RWPE2 (cell line): ENCODE measurements at regions not wholly inside any gene's neighbourhood (a gene's known extent, or its start where the extent isn't known, plus 50 kb on each side); places are given as distances from the start of the nearest gene placed in this dataset.
"Not testable (repeated sequence)": the region's sequence is repeated elsewhere in the genome, so short reads cannot be mapped to it uniquely, and the experiment has no call there.

Source experiments
- ATAC-seq: fragments of 200-7000 bp; cut with Tn5 transposase; 3 replicates; pipeline ENCODE4 v1.9.1; 2021; ENCODE audit warnings: low read depth
- DNase-seq: peaks from one replicate; pipeline ENCODE4 v3.0.0-alpha.2; 2020; ENCODE audit warnings: low spot score
- H3K27ac ChIP-seq: fragments of 450-650 bp; 2 replicates; pipeline ENCODE4 v1.5.1; 2017; ENCODE audit warnings: mild to moderate bottlenecking; ENCODE audit not compliant: poor library complexity, severe bottlenecking
- H3K27me3 ChIP-seq: fragments of 250-450 bp; sonication (Bioruptor Pico); 2 replicates; pipeline ENCODE4 v1.5.1; 2021; ENCODE audit warnings: mild to moderate bottlenecking, moderate library complexity; ENCODE audit not compliant: insufficient read depth, poor library complexity, severe bottlenecking
- H3K36me3 ChIP-seq: fragments of 250-450 bp; sonication (Bioruptor Pico); 2 replicates; pipeline ENCODE4 v1.5.1; 2020; ENCODE audit warnings: low read depth, mild to moderate bottlenecking, moderate library complexity
- H3K4me1 ChIP-seq: fragments of 250-450 bp; sonication (Bioruptor Pico); 2 replicates; pipeline ENCODE4 v1.5.1; 2021; ENCODE audit warnings: mild to moderate bottlenecking, moderate library complexity; ENCODE audit not compliant: insufficient read depth, poor library complexity, severe bottlenecking
- H3K4me3 ChIP-seq: fragments of 250-450 bp; sonication (Bioruptor Pico); 2 replicates; pipeline ENCODE4 v1.5.1; 2021; ENCODE audit warnings: mild to moderate bottlenecking, moderate library complexity; ENCODE audit not compliant: severe bottlenecking
- H3K9me3 ChIP-seq: fragments of 250-450 bp; sonication (Bioruptor Pico); 2 replicates; pipeline ENCODE4 v1.5.1; 2021; ENCODE audit warnings: mild to moderate bottlenecking, moderate library complexity; ENCODE audit not compliant: severe bottlenecking
- TF ChIP-seq, protein P1 (sequence below): fragments of 450-650 bp; IDR thresholded peaks from one replicate; pipeline ENCODE4 v1.5.1; 2017; ENCODE audit warnings: mild to moderate bottlenecking, moderate library complexity; ENCODE audit not compliant: poor library complexity, severe bottlenecking

DNA sequence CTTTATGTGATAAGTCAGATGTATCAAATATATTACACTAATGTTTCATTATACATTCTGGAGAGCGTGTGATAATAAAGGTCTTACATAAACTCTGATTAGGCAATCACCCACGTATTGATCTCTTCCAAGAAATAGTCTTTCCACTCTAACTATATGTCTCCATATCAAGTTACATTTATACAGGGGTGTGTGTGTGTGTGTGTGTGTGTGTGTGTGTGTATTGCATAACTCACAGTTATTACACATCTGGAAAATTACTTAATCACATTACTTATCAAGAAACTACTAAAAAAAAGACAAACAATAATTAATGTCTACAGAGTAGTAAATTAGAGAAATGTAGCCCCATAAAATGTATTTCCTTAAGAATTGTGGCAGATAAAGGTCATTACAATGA lies 339.8 kb downstream of the CDH19 start:
- DNase-seq = no peak
- H3K27me3 ChIP-seq = no peaks in the 10 kb centered on the region
- no peak for ATAC-seq
- H3K4me1 ChIP-seq = no peaks in the 10 kb centered on the region
- no peak overlapping the region for H3K4me3 ChIP-seq
- no peaks in the 10 kb centered on the region for H3K9me3 ChIP-seq
- no peak overlapping the region for H3K27ac ChIP-seq
- TF ChIP-seq, protein P1, sequence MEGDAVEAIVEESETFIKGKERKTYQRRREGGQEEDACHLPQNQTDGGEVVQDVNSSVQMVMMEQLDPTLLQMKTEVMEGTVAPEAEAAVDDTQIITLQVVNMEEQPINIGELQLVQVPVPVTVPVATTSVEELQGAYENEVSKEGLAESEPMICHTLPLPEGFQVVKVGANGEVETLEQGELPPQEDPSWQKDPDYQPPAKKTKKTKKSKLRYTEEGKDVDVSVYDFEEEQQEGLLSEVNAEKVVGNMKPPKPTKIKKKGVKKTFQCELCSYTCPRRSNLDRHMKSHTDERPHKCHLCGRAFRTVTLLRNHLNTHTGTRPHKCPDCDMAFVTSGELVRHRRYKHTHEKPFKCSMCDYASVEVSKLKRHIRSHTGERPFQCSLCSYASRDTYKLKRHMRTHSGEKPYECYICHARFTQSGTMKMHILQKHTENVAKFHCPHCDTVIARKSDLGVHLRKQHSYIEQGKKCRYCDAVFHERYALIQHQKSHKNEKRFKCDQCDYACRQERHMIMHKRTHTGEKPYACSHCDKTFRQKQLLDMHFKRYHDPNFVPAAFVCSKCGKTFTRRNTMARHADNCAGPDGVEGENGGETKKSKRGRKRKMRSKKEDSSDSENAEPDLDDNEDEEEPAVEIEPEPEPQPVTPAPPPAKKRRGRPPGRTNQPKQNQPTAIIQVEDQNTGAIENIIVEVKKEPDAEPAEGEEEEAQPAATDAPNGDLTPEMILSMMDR = no peak
- no peaks in the 10 kb centered on the region for H3K36me3 ChIP-seq

DNA sequence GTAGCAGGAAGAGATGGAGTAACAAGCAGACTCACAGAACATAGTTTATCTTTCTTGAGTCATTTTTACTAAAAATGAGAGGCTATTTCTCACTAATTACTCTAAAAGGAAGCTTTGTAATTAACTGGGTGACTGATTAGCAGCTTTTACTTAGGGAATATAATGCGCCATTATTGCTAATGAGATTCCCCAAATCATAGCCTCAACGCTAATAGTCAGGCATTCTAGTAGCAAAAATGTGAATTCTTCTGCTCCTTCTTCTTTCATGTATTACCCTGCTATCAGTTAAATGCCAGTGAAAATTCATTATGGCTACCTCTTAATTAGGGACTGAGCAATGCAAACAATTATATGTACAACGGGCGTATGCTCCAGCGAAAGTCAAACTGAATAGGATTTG lies 349.8 kb downstream of the CDH19 start:
- Histone ChIP-seq H3K9me3 (no peaks in the 10 kb centered on the region), H3K4me1 (no peaks in the 10 kb centered on the region), H3K27me3 (no peaks in the 10 kb centered on the region), H3K4me3 (no peak overlapping the region), H3K36me3 (no peaks in the 10 kb centered on the region), H3K27ac (no peak overlapping the region)
- ATAC-seq = no peak
- DNase-seq = no peak
- TF ChIP-seq, protein P1 = no peak

DNA sequence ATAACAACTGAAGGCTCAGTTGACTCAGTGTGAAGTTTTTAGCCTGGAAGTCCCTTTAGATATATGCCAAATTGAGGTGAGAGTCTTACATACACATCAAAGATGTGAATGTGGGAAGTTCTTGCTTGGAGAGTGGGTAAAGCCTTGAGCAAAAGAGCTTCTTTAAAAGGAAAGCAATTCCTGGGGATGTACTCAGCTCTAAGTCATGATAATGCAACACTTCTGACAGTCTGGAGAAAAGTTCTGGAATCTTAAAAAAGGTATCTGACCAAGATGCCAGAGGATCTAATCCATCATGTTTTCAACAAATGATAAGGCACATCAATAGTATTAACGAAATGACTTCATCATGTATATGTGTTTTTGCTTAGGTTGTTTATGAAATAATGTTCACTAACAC lies 351.2 kb downstream of the CDH19 start:
- ATAC-seq = no peak

DNA sequence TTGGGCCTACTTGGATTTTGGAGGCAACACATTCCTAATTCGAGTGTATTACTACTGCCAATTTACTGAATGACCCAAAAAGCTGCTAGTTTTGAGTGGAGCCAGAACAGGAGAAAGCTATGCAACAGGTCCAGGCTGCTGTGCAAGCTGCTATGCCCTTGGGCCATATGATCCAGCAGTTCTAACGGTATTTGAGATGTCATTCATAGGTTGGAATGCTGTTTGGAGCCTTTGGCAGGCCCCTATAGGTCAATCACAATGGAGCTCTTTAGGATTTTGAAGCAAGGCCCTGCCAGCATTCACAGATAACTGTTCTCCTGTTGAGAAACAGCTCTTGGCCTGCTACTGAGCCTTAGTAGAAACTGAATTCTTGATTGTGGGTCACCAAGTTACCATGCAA lies 368.7 kb downstream of the CDH19 start:
- TF ChIP-seq, protein P1 = no peak

More for the DNA sequence above, 351.2 kb downstream of the CDH19 start:
- TF ChIP-seq, protein P1 = no peak
- Histone ChIP-seq H3K27me3 (no peaks in the 10 kb centered on the region), H3K9me3 (no peaks in the 10 kb centered on the region), H3K27ac (no peak overlapping the region), H3K4me3 (no peak overlapping the region), H3K4me1 (no peaks in the 10 kb centered on the region), H3K36me3 (no peaks in the 10 kb centered on the region)
- no peak for DNase-seq

DNA sequence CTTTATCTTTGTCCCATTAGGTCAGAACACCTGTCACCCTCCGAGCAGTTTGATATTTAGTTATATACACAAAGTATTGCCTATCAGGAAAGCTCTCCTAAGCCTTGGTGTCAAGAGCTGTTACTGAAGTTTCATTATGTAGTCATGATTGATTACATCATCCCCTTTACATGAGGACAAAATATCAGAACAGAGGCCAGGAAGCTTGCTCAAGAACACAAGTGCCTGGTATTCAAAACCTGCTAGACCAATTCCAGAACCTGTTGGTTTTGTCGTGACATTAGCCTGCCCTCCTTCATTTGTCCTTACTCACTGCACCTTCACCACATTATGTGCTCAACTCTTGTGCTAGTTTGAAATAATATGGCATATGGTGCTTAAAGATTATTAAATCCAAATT lies 377.1 kb downstream of the CDH19 start:
- DNase-seq (no peak), ATAC-seq (no peak)
- TF ChIP-seq, protein P1 = no peak
- Histone ChIP-seq H3K4me1 (no peaks in the 10 kb centered on the region), H3K27me3 (no peaks in the 10 kb centered on the region), H3K27ac (no peak overlapping the region), H3K9me3 (no peaks in the 10 kb centered on the region), H3K36me3 (no peaks in the 10 kb centered on the region), H3K4me3 (no peak overlapping the region)

More for the DNA sequence above, 368.7 kb downstream of the CDH19 start:
- DNase-seq = no peak
- Histone ChIP-seq H3K4me3 (no peak overlapping the region), H3K4me1 (no peaks in the 10 kb centered on the region), H3K9me3 (no peaks in the 10 kb centered on the region), H3K36me3 (no peaks in the 10 kb centered on the region), H3K27me3 (no peaks in the 10 kb centered on the region), H3K27ac (no peak overlapping the region)
- no peak for ATAC-seq

DNA sequence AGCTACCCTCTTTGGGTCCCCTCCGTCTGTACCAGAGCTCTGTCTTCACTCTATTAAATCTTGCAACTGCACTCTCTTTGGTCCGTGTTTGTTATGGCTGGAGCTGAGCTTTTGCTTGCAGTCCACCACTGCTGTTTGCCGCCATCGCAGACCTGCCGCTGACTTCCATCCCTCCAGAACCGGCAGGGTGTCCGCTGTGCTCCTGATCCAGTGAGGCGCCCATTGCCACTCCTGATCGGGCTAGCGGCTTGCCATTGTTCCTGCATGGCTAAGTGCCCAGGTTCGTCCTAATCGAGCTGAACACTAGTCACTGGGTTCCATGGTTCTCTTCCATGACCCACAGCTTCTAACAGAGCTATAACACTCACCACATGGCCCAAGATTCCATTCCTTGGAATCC lies 380.6 kb downstream of the CDH19 start:
- H3K9me3 ChIP-seq, H3K4me3 ChIP-seq, H3K4me1 ChIP-seq, H3K27ac ChIP-seq, H3K36me3 ChIP-seq, ATAC-seq, DNase-seq, H3K27me3 ChIP-seq: not testable (repeated sequence)
